ENCODE measurements at regions not wholly inside any gene's neighbourhood (a gene's known extent, or its start where the extent isn't known, plus 50 kb on each side); places are given as distances from the start of the nearest gene placed in this dataset.

GRCh38 chr1:240008298-240008697 is 83.4 kb upstream of the FMN2 start:
- TF ChIP-seq CTCF (IDR thresholded peaks at IDR 0.05) (no peak), TEAD4 (CRISPR knock-in tag; IDR thresholded peaks at IDR 0.05) (no peak), NFE2L1 (CRISPR knock-in tag; IDR thresholded peaks at IDR 0.05) (no peak), USF1 (CRISPR knock-in tag; IDR thresholded peaks at IDR 0.05) (no peak), ZBTB21 (CRISPR knock-in tag; IDR thresholded peaks at IDR 0.05; ENCODE audit: borderline replicate concordance) (no peak), TP53 (CRISPR knock-in tag; IDR thresholded peaks at IDR 0.05) (no peak), ZNF317 (CRISPR knock-in tag; IDR thresholded peaks at IDR 0.05; ENCODE audit: borderline replicate concordance, low read depth) (no peak)
- TF ChIP-seq, protein P1, sequence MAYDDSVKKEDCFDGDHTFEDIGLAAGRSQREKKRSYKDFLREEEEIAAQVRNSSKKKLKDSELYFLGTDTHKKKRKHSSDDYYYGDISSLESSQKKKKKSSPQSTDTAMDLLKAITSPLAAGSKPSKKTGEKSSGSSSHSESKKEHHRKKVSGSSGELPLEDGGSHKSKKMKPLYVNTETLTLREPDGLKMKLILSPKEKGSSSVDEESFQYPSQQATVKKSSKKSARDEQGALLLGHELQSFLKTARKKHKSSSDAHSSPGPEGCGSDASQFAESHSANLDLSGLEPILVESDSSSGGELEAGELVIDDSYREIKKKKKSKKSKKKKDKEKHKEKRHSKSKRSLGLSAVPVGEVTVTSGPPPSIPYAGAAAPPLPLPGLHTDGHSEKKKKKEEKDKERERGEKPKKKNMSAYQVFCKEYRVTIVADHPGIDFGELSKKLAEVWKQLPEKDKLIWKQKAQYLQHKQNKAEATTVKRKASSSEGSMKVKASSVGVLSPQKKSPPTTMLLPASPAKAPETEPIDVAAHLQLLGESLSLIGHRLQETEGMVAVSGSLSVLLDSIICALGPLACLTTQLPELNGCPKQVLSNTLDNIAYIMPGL (CRISPR knock-in tag; IDR thresholded peaks at IDR 0.05) = no peak

Data from WTC11 (cell line).